ENCODE measurements at regions not wholly inside any gene's neighbourhood (a gene's known extent, or its start where the extent isn't known, plus 50 kb on each side); places are given as distances from the start of the nearest gene placed in this dataset.

- Histone ChIP-seq H3K4me1 (peaks cover 0 to 18% (median 9%) of the 10 kb centered on the region in 12 donors), H3K27me3 (no peaks in the 10 kb centered on the region), H3K9me3 (peaks cover 0 to 8% (median 0%) of the 10 kb centered on the region in 12 donors), H3K27ac (peak overlapping the region in 9 of 12 donors; percentile 13 to 46 (median 37)), H3K36me3 (no peaks in the 10 kb centered on the region), H3K4me3 (no peak overlapping the region)
- no peak for TF ChIP-seq POLR2A (IDR thresholded peaks at IDR 0.05)
- TF ChIP-seq, protein P1, sequence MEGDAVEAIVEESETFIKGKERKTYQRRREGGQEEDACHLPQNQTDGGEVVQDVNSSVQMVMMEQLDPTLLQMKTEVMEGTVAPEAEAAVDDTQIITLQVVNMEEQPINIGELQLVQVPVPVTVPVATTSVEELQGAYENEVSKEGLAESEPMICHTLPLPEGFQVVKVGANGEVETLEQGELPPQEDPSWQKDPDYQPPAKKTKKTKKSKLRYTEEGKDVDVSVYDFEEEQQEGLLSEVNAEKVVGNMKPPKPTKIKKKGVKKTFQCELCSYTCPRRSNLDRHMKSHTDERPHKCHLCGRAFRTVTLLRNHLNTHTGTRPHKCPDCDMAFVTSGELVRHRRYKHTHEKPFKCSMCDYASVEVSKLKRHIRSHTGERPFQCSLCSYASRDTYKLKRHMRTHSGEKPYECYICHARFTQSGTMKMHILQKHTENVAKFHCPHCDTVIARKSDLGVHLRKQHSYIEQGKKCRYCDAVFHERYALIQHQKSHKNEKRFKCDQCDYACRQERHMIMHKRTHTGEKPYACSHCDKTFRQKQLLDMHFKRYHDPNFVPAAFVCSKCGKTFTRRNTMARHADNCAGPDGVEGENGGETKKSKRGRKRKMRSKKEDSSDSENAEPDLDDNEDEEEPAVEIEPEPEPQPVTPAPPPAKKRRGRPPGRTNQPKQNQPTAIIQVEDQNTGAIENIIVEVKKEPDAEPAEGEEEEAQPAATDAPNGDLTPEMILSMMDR (IDR thresholded peaks at IDR 0.05) = no peak
- no peak for DNase-seq
- no peak for ATAC-seq
- intact Hi-C loops (cut with DNase I) = loop anchor here in 1 of 10 donors (5.0 kb wide), 1 partner anchor 36 kb away; no protein-coding TSS in a partner anchor
- 94 to 95% (median 95%) methylated on average over 4 of the region's 4 CpGs for WGBS, 4 donors
Measured at GRCh38 chr1:184330875-184331274, 56.0 kb upstream of the C1orf21 start.

Data from heart left ventricle (tissue), 16 donors.